Neutrophil (primary cell): ENCODE measurements at regions not wholly inside any gene's neighbourhood (a gene's known extent, or its start where the extent isn't known, plus 50 kb on each side); places are given as distances from the start of the nearest gene placed in this dataset.

ENCODE experiments used
- H3K27ac ChIP-seq: fragments of 200-600 bp; sonication (generic); 2 replicates; pipeline ENCODE4 v1.5.1; 2016; ENCODE audit warnings: mild to moderate bottlenecking, moderate library complexity
- H3K27me3 ChIP-seq: fragments of 200-600 bp; sonication (generic); 2 replicates; pipeline ENCODE4 v1.6.0; 2016; ENCODE audit warnings: mild to moderate bottlenecking
- H3K36me3 ChIP-seq: fragments of 200-600 bp; sonication (generic); 2 replicates; pipeline ENCODE4 v1.5.1; 2017
- H3K4me1 ChIP-seq, 2 experiments: fragments of 200-600 bp in 1 of 2; sonication (generic) in 1 of 2; 1 replicate in 1 of 2; 2 replicates in 1 of 2; pipeline versions ENCODE4 v1.5.1 to v1.6.1; 2013 to 2016; ENCODE audit warnings: low read depth in 1 of 2, low read length in 1 of 2, mild to moderate bottlenecking in 1 of 2, moderate library complexity in 1 of 2; ENCODE audit not compliant: control insufficient read depth in 1 of 2, insufficient read depth in 1 of 2
- H3K4me3 ChIP-seq, 2 experiments: fragments of 200-600 bp in 1 of 2; sonication (generic) in 1 of 2; 1 replicate in 1 of 2; 2 replicates in 1 of 2; pipeline ENCODE4 v1.5.1; 2013 to 2016; ENCODE audit warnings: low read depth in 1 of 2, low read length in 1 of 2, mild to moderate bottlenecking in 1 of 2, moderate library complexity in 1 of 2
- H3K9me3 ChIP-seq: fragments of 200-600 bp; sonication (generic); 2 replicates; pipeline ENCODE4 v1.5.1; 2016
- TF ChIP-seq, protein P1 (sequence below): fragments of 200-600 bp; sonication (generic); IDR thresholded peaks from 2 replicates; pipeline ENCODE4 v1.5.1; 2016; ENCODE audit warnings: antibody characterized with exemption

DNA sequence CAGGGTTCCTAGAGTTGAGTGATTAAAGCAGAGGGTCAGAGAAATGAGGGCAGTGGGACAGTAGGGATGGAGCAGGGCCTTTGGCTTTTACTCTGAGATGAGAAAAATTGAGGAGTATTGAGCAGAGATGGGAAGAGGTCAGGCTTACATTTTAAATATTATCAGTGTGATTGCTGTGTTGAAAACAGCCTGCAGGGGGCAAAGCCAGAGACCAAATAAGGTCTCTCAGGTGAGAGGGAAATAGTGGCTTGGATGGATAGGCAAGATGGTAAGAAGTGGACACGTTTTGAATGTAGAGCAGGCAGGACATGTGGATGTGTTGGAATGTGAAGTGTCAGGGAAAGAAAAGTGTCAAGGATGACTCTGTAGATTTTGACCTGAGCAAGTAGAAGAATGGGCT, 105.0 kb upstream of the MAP3K7 start:
- Histone ChIP-seq H3K4me1 (no peaks in the 10 kb centered on the region), H3K27me3 (no peaks in the 10 kb centered on the region), H3K4me3 (no peak overlapping the region), H3K36me3 (no peaks in the 10 kb centered on the region), H3K27ac (no peak overlapping the region), H3K9me3 (no peaks in the 10 kb centered on the region)
- TF ChIP-seq, protein P1, sequence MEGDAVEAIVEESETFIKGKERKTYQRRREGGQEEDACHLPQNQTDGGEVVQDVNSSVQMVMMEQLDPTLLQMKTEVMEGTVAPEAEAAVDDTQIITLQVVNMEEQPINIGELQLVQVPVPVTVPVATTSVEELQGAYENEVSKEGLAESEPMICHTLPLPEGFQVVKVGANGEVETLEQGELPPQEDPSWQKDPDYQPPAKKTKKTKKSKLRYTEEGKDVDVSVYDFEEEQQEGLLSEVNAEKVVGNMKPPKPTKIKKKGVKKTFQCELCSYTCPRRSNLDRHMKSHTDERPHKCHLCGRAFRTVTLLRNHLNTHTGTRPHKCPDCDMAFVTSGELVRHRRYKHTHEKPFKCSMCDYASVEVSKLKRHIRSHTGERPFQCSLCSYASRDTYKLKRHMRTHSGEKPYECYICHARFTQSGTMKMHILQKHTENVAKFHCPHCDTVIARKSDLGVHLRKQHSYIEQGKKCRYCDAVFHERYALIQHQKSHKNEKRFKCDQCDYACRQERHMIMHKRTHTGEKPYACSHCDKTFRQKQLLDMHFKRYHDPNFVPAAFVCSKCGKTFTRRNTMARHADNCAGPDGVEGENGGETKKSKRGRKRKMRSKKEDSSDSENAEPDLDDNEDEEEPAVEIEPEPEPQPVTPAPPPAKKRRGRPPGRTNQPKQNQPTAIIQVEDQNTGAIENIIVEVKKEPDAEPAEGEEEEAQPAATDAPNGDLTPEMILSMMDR, result no peak

DNA sequence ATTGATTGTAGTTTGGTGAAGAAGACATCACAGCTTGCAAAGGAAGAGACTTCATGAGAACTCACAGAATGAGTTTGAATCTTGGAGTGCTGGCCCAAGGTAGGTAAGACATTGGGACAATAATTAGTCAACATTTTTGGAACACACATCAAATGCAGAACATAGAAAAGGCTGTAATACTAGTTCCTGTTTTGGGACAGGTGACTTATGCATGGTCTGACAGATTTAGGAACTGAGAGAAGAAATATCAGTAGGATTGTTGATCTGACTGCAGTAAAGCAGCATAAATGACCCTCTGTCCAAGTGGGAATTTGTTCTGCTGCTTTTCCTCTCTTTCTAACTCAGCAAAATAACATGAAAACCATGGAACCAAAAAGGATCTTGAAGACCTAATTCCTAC, 102.3 kb upstream of the MAP3K7 start:
- H3K9me3 ChIP-seq, result no peaks in the 10 kb centered on the region
- no peaks in the 10 kb centered on the region for H3K36me3 ChIP-seq

DNA sequence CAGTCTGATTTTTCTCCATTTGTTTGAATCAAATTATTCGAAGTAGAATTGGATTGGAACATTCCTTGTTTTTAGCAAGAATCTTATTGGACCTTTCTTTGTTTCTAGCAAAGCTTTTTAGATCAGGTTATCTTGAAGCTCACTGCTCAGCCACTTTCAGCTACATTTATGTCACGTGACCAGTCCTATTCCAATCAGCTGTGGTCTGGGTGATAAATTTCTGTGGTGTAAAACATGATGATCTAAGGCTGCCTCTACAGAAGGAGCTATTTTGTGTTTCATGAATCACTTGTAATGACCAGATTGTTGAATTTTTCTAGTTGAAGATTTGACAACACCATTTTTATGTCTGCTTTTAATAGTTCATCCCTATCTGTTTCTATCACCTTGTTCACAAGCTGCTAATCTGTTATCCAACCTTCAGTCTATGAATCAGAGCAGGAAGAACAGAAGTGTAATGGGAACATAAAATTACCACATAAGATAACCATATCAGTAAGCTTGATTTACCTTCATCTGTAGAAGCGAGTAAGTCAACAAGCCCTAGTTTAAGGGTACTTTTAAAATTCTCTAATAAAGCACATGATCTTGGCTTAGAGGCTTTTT, 101.0 kb upstream of the MAP3K7 start:
- Histone ChIP-seq H3K4me3 (no peak overlapping the region), H3K27me3 (no peaks in the 10 kb centered on the region), H3K27ac (no peak overlapping the region), H3K4me1 (no peaks in the 10 kb centered on the region), H3K36me3 (no peaks in the 10 kb centered on the region), H3K9me3 (no peaks in the 10 kb centered on the region)
- TF ChIP-seq, protein P1, result no peak

More for the DNA sequence above, 102.3 kb upstream of the MAP3K7 start:
- no peaks in the 10 kb centered on the region for H3K27me3 ChIP-seq
- H3K4me3 ChIP-seq, result no peak overlapping the region
- no peak overlapping the region for H3K27ac ChIP-seq
- H3K4me1 ChIP-seq, result no peaks in the 10 kb centered on the region
- TF ChIP-seq, protein P1, result no peak

DNA sequence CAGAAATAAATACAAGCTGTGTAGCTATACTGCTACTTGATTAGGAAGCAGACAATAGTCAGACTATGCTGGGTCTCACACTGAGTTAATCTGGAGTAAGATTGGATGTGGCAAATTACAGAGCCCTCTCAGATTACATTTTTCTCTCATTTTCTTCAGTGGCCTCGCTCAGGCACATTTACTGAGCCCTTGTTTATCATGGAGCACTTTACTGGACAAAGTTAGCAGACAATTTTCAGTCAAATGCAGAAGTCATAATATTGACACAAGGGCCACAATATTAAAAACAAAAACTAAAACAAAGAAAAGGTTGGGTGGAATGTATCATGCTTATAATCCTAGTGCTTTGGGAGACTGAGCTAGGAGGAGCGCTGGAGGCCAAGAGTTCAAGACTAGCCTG, 95.0 kb upstream of the MAP3K7 start:
- Histone ChIP-seq H3K4me3 (no peak overlapping the region), H3K36me3 (no peaks in the 10 kb centered on the region), H3K4me1 (no peaks in the 10 kb centered on the region), H3K27me3 (no peaks in the 10 kb centered on the region), H3K9me3 (no peaks in the 10 kb centered on the region), H3K27ac (no peak overlapping the region)
- TF ChIP-seq, protein P1, result no peak

DNA sequence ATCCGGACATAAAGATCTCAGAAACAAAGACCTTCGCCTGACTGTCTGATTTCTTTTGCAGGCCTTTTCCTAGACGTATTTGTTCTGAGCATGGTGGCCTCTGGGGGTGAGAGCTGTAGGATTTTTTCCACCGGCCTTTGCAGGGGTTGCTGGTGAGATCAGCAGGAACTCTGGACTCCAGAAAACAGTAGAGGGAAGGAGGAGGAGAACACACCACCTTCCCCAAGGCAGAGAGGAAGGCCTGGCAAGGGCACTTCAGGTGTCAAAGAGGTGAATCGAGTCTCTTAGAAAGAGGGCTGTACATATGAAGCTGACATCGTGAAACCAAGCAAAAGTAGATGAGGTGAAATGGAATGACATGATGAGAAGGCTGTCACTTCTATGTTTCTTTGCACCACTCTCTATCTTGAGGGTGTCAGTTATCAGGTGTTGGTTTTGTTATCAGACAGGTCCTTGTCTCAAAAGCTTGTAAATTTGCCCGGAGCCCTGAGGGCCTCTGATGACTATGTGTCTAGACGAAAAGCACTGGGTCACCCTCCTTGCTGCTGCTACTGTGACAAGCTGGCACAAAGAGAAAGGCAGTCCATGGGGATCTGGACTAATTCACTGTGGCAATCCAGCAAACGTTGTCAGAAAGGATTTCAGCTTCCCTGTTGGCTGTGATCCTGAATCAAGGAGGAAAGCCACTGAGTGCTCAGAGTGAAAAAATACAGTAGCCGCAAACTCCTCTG, 91.3 kb upstream of the MAP3K7 start:
- TF ChIP-seq, protein P1, result no peak
- Histone ChIP-seq H3K36me3 (no peaks in the 10 kb centered on the region), H3K4me1 (no peaks in the 10 kb centered on the region), H3K27me3 (no peaks in the 10 kb centered on the region), H3K4me3 (no peak overlapping the region), H3K9me3 (no peaks in the 10 kb centered on the region), H3K27ac (no peak overlapping the region)
